ENCODE measurements at regions not wholly inside any gene's neighbourhood (a gene's known extent, or its start where the extent isn't known, plus 50 kb on each side); places are given as distances from the start of the nearest gene placed in this dataset.
"Not testable (repeated sequence)": the region's sequence is repeated elsewhere in the genome, so short reads cannot be mapped to it uniquely, and the experiment has no call there.

GRCh38 chr13:90278231-90278630 is 1069.3 kb upstream of the MIR17HG start:
- H3K9me3 Mint-ChIP-seq; H3K4me1 Mint-ChIP-seq; DNase-seq (ENCODE audit: low spot score); H3K36me3 Mint-ChIP-seq; H3K27ac Mint-ChIP-seq; ATAC-seq; CTCF ChIA-PET; H3K27me3 Mint-ChIP-seq (ENCODE audit: low read depth); H3K4me3 Mint-ChIP-seq: not testable (repeated sequence)
- POLR2A ChIA-PET = interaction anchor here (0.6 kb wide), 1 partner anchor 413 kb away, joined by 3 read pairs; no protein-coding TSS in a partner anchor

DNA sequence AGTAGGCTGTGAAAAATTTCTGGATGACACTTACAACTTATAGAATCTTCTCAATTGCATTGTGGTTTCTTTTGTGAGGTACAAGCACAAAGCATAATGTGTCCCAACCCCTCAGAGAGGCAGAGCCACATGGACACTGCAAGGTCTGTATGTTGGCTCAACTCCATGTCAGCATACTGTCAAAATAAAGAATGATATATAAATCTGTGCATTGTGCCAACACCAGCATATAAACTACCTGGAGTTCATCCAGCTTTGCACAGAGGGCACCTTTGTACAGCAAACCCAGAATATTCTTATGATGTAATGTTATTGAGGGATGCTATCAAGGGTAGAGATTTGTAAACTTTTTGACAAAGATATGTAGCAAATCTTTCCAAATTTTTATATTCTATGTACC is 1065.8 kb upstream of the MIR17HG start:
- CTCF ChIA-PET = no interaction called here
- no peak for DNase-seq (ENCODE audit: low spot score)

DNA sequence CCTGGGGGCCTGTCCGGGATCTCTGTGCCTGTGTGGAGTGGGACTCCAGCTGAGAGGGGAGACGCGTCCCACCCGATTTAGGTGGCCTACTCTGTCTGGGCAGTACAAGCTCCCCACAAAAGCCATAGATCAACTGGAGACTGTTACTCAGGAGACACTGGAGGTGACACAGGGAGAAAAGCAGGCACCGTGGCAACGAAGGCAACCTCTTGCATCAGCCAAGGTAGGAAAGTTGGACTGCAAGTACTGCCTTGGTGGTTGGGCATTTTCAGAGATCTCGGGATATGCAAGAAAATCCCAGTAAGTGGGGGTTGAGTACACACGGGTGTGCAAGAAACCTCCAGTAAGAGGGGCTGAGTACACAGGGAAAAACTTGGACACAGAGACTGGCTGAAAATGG is 1060.0 kb upstream of the MIR17HG start:
- no peak overlapping the region for H3K4me3 Mint-ChIP-seq
- peak; percentile 49; the same call in 1 of the 2 replicates for TF ChIP-seq GABPB1 (CRISPR knock-in tag; IDR thresholded peaks at IDR 0.05)
- TF ChIP-seq FOXJ3 (CRISPR knock-in tag; IDR thresholded peaks at IDR 0.05; ENCODE audit: borderline replicate concordance) = no peak
- no peak for TF ChIP-seq ZBTB21 (CRISPR knock-in tag; IDR thresholded peaks at IDR 0.05; ENCODE audit: borderline replicate concordance)
- TF ChIP-seq PREB (CRISPR knock-in tag; IDR thresholded peaks at IDR 0.05; ENCODE audit: borderline replicate concordance) = no peak

More for the DNA sequence above, 1065.8 kb upstream of the MIR17HG start:
- no peak overlapping the region for H3K4me3 Mint-ChIP-seq
- no peak for ATAC-seq
- no peaks in the 10 kb centered on the region for H3K9me3 Mint-ChIP-seq
- H3K27ac Mint-ChIP-seq = no peak overlapping the region
- POLR2A ChIA-PET = no interaction called here
- no peak for TF ChIP-seq PREB (CRISPR knock-in tag; IDR thresholded peaks at IDR 0.05; ENCODE audit: borderline replicate concordance)
- TF ChIP-seq JAZF1 (CRISPR knock-in tag; IDR thresholded peaks at IDR 0.05) = no peak
- no peak for TF ChIP-seq CBFB (CRISPR knock-in tag; IDR thresholded peaks at IDR 0.05; ENCODE audit: low read depth)
- TF ChIP-seq NFYB (CRISPR knock-in tag; conservative IDR thresholded peaks at IDR 0.05; ENCODE audit: low read depth) = no peak
- no peak for TF ChIP-seq ZNF423 (CRISPR knock-in tag; IDR thresholded peaks at IDR 0.05)
- TF ChIP-seq CREB1 (CRISPR knock-in tag; IDR thresholded peaks at IDR 0.05) = no peak
- no peak for TF ChIP-seq ATF1 (CRISPR knock-in tag; IDR thresholded peaks at IDR 0.05)
- TF ChIP-seq GRHL2 (CRISPR knock-in tag; IDR thresholded peaks at IDR 0.05; ENCODE audit: insufficient replicate concordance, severe bottlenecking) = no peak
- TF ChIP-seq, protein P1, sequence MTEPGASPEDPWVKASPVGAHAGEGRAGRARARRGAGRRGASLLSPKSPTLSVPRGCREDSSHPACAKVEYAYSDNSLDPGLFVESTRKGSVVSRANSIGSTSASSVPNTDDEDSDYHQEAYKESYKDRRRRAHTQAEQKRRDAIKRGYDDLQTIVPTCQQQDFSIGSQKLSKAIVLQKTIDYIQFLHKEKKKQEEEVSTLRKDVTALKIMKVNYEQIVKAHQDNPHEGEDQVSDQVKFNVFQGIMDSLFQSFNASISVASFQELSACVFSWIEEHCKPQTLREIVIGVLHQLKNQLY (CRISPR knock-in tag; IDR thresholded peaks at IDR 0.05) = no peak
- TF ChIP-seq TP53 (CRISPR knock-in tag; IDR thresholded peaks at IDR 0.05) = no peak
- TF ChIP-seq NFATC4 (CRISPR knock-in tag; IDR thresholded peaks at IDR 0.05) = no peak
- no peak for TF ChIP-seq TCF7 (CRISPR knock-in tag; IDR thresholded peaks at IDR 0.05; ENCODE audit: low read depth)
- TF ChIP-seq ZBTB21 (CRISPR knock-in tag; IDR thresholded peaks at IDR 0.05; ENCODE audit: borderline replicate concordance) = no peak
- no peak for TF ChIP-seq HMGXB4 (CRISPR knock-in tag; IDR thresholded peaks at IDR 0.05)
- no peak for TF ChIP-seq SOX15 (CRISPR knock-in tag; IDR thresholded peaks at IDR 0.05)
- no peak for TF ChIP-seq ZNF232 (CRISPR knock-in tag; IDR thresholded peaks at IDR 0.05)
- H3K4me1 Mint-ChIP-seq = no peaks in the 10 kb centered on the region
- no peaks in the 10 kb centered on the region for H3K36me3 Mint-ChIP-seq
- no peaks in the 10 kb centered on the region for H3K27me3 Mint-ChIP-seq (ENCODE audit: low read depth)

More for the DNA sequence above, 1060.0 kb upstream of the MIR17HG start:
- no peak for DNase-seq (ENCODE audit: low spot score)
- no peak for ATAC-seq
- Mint-ChIP-seq H3K9me3 (peaks cover 14% of the 10 kb centered on the region), H3K27me3 (ENCODE audit: low read depth) (no peaks in the 10 kb centered on the region), H3K4me1 (no peaks in the 10 kb centered on the region), H3K27ac (no peak overlapping the region), H3K36me3 (no peaks in the 10 kb centered on the region)
- ChIA-PET POLR2A (no interaction called here), CTCF (no interaction called here)
